ENCODE measurements at regions not wholly inside any gene's neighbourhood (a gene's known extent, or its start where the extent isn't known, plus 50 kb on each side); places are given as distances from the start of the nearest gene placed in this dataset.

DNA sequence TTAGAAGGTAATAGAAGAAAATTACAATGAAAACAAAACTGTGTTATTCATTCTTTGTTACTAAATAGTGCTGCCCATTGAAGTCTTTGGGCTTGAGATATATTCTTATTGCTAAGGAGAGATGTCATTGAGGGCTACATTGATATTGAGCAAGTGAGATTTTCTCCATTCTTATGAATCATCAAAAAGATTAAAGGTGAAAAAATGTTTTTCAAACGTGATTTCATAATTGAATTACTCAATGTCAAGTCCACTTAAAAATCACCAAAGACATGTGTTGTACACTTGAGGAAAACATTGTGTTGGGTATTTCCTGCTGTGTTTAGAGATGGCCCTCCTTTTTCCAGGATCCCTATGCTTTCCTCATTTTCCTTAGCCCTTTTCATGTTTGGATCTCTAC lies 448.1 kb downstream of the NFIB start:
- TF ChIP-seq, protein P1, sequence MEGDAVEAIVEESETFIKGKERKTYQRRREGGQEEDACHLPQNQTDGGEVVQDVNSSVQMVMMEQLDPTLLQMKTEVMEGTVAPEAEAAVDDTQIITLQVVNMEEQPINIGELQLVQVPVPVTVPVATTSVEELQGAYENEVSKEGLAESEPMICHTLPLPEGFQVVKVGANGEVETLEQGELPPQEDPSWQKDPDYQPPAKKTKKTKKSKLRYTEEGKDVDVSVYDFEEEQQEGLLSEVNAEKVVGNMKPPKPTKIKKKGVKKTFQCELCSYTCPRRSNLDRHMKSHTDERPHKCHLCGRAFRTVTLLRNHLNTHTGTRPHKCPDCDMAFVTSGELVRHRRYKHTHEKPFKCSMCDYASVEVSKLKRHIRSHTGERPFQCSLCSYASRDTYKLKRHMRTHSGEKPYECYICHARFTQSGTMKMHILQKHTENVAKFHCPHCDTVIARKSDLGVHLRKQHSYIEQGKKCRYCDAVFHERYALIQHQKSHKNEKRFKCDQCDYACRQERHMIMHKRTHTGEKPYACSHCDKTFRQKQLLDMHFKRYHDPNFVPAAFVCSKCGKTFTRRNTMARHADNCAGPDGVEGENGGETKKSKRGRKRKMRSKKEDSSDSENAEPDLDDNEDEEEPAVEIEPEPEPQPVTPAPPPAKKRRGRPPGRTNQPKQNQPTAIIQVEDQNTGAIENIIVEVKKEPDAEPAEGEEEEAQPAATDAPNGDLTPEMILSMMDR (IDR thresholded peaks at IDR 0.05) = no peak
- no peak for TF ChIP-seq POLR2A (IDR thresholded peaks at IDR 0.05; ENCODE audit: low read depth)
- TF ChIP-seq POLR2AphosphoS5 (IDR thresholded peaks at IDR 0.05) = peak in 1 of 2 donors; percentile 8
- TF ChIP-seq EP300 (IDR thresholded peaks at IDR 0.05) = no peak

All from esophagus muscularis mucosa (tissue), 4 donors.